ENCODE measurements at regions not wholly inside any gene's neighbourhood (a gene's known extent, or its start where the extent isn't known, plus 50 kb on each side); places are given as distances from the start of the nearest gene placed in this dataset.
"Not testable (repeated sequence)": the region's sequence is repeated elsewhere in the genome, so short reads cannot be mapped to it uniquely, and the experiment has no call there.

GRCh38 chr3:15851735-15852134 is 54.0 kb upstream of the ANKRD28 start:
- DNase-seq (ENCODE audit: low spot score): no peak

DNA sequence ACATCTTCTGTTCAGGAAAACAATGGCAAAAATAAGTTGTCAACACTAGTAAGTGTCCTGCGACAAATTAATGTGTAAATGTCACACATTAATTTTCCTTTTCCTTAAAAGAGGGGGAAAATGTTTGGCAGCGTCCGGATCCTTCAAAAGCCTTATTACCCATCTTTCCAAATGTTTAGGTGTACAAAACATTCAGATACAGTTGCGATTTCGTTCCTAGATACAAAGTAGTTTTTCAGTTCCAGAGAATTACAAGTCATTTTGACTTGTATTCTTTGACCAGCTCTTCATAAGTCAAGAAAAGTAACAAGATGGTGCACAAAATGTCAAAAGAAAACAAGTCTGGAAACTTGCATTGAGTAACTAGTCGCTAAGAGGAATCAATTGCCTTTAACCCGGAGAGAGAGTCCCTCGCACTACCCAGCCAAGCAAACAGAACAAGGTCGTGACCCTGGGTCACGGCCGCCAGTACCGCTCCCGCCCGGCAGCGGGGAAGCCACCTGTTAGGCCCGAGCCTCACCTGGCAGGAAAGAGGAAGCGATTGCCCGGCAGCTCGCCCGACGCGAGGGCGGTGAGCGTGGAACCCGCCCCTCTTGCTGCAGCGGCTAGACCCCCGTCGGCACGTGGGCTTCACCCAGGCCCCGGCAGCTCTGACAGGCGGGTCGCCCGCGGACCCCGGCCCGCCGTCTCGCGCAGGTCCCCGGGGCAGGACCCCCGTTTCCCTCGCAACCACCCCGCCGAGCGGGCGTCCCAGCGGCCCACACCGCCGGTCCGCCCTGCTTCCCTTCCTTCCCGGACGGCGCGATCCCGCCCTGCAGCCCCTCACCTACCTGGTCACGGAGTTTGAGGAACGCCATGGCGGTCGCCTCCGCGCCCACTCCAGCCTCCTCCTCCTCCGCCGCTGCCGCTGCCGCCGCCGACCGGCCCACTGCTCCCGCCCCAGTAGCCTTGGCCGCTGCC is 61.0 kb upstream of the ANKRD28 start:
- DNase-seq (ENCODE audit: low spot score): peak; percentile 17

DNA sequence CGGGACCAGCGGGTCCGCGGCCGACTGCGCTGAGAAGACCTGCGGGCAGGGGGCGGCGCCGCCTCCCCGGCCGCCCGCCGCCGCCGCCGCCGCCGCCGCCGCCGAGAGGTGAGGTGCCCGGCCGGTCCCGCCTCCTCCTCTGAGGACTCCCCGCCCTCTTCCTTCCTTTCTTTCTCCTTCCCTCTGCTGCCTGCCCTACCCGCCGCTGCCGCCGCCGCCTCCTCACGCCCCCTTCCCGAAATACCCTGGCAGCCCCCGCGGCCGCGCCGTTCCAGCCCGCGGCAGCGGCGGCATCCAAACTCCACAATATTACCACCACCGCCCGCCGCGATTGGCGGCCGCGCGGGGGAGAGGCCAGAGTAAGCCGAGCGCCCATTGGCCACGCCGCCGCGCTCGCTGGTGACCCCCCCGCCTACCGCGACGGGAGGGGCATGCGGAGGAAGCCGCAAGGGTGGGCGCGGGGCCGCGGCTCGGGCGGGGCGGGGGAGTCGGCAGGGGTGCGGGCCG is 61.8 kb upstream of the ANKRD28 start:
- peak; percentile 97 for DNase-seq (ENCODE audit: low spot score)

- peak; percentile 57 for DNase-seq (ENCODE audit: low spot score)
Observed at GRCh38 chr3:15860014-15860934, 62.5 kb upstream of the ANKRD28 start.

DNA sequence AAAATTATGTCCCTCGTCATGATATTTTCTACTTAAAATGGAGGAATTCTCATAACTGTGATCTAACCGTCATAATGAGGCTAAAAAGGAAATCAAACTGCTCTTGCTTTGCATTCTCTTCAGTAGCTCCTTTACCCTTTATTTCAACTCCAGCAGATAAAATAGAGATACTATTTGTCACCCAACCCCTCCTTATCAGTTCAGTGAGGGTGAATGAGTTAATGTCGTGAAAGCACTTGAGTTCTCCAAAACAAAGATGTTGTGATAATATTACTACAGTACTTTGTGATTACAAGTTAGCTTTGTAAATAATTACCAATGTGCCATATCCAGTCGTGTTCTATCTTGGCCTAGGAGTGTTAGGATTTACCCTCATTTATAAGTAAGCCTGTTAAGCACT is 63.4 kb upstream of the ANKRD28 start:
- no peak for DNase-seq (ENCODE audit: low spot score)

GRCh38 chr3:15872807-15873206 is 75.0 kb upstream of the ANKRD28 start:
- DNase-seq (ENCODE audit: low spot score): no peak

DNA sequence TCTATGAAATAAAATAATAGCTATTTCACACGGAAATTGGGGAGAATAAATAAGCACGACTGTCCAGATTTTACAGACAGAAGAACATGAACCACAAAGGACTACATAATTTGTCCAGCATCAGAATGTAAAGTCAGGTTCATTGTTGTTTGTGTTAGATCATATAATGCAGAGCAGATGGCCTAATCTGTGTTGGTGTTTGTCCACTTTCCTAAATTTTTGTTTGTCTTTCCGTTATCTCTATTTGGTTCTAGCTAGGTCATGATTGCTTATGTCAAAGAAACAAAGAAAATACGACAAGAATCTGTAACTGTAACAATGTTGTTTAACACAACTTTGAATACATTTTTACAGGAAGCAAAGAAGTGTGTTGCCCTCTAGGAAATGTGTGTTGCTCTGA is 75.6 kb upstream of the ANKRD28 start:
- DNase-seq (ENCODE audit: low spot score): no peak

GRCh38 chr3:15875016-15875689 is 77.4 kb upstream of the ANKRD28 start:
- peak; percentile 36 for DNase-seq (ENCODE audit: low spot score)

DNA sequence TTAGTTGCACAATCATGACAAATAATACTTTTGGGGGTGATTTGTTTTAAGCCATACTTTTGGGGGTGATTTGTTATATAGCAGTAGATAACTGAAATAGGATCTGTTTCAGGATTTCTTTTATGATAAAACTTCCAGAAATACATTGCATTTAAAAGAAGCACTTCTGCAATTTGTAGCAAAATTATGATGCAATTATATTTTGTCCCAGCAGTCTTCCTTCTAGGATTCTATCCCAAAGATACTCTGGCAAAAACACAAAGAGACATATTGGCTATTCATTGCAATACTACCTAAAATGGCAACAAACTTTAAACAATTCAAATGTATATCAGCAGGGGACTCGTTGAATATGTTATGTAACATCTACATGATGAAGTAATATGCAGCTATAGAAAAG is 78.9 kb upstream of the ANKRD28 start:
- no peak for DNase-seq (ENCODE audit: low spot score)

- no peak for DNase-seq (ENCODE audit: low spot score)
Observed at GRCh38 chr3:15877813-15878212, 80.0 kb upstream of the ANKRD28 start.

DNA sequence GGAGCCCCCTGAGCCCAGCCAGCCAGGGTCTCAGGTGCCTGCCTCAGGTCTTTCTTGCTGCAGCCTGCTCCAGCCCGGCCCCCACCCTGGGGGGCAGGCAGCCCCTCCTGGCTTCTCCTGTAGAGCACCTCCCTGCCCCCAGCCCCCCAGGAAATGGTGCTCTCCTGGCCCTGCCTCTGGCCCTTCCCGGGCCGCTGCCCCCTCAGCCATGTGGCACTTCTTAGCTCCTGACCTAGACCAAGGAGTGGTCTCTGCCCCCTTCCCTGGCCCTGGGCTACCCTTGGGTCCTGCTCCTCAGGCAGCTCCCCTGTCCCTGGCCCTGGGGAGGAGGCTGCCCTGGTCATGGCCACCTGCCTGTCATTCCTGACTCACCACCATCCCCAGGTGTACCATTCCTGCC is 82.0 kb upstream of the ANKRD28 start:
- DNase-seq (ENCODE audit: low spot score): not testable (repeated sequence)

- DNase-seq (ENCODE audit: low spot score): no peak
Observed at GRCh38 chr3:15882577-15882976, 84.8 kb upstream of the ANKRD28 start.

GRCh38 chr3:15884132-15884531 is 86.4 kb upstream of the ANKRD28 start:
- no peak for DNase-seq (ENCODE audit: low spot score)

DNA sequence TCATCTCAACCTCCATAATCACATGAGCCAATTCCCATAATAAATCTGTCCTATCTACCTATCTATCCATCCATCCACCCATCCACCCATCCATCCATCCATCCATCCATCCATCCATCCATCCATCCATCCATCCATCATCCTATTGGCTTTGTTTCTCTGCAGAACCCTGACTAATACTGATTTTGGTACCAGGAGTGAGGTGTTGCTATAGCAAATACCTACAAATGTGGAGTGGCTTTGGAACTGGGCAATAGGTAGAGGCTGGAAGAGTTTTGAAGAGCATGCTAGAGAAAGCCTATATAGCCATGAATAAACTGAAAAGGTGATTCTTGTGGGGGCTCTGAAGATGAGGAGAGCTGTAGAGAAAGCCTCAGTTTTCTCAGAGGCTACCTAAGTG is 88.7 kb upstream of the ANKRD28 start:
- DNase-seq (ENCODE audit: low spot score): no peak

GRCh38 chr3:15887261-15887660 is 89.5 kb upstream of the ANKRD28 start:
- DNase-seq (ENCODE audit: low spot score): no peak

- DNase-seq (ENCODE audit: low spot score): no peak
Observed at GRCh38 chr3:15889936-15890335, 92.2 kb upstream of the ANKRD28 start.

- no peak for DNase-seq (ENCODE audit: low spot score)
Observed at GRCh38 chr3:15892311-15893227, 94.8 kb upstream of the ANKRD28 start.

DNA sequence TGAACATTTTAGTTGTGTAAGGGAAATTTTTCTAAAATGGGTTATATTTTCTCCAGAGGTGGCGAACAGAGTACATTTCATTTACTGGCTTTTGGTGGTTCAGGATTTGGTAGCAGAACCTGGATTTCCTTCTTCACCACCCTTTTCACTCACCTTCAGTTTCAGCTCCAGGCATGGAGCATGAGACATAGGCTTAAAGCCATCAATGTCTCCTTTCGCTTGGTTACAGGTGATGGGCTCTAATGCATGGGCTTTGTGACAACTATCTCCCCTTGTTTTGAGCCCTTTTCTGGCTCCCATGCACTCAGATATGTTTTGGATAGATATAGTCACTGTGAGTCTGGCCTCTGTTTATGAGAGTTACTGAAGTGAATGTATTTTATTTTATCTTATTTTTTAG is 96.6 kb upstream of the ANKRD28 start:
- DNase-seq (ENCODE audit: low spot score): no peak

- DNase-seq (ENCODE audit: low spot score): no peak
Observed at GRCh38 chr3:15896500-15896899, 98.7 kb upstream of the ANKRD28 start.

- DNase-seq (ENCODE audit: low spot score): peak; percentile 64
Observed at GRCh38 chr3:15899388-15899787, 101.6 kb upstream of the ANKRD28 start.

DNA sequence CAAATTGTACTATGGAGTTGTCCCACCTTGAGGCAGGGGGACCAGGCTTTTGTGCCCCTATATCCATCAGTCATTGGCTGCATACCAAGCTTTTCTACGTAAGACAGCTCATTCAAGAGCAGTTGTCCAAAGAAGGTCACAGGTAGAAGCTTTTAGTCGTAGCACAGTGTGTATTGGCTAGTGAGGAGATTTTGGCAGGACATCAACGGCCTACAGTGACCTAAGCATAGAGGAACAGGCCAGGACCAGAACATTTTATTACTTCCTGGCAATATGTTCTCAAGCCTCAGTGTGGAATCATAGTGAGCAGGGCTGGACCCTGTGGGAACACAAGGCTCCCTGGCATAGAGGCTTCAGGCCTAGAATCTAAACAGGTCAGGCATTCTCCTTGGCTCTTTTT is 105.4 kb upstream of the ANKRD28 start:
- DNase-seq (ENCODE audit: low spot score): peak; percentile 54
